ENCODE measurements at regions not wholly inside any gene's neighbourhood (a gene's known extent, or its start where the extent isn't known, plus 50 kb on each side); places are given as distances from the start of the nearest gene placed in this dataset.

- no peak for DNase-seq
Observed at GRCh38 chr7:118298771-118299170, 74.3 kb downstream of the ANKRD7 start.

DNA sequence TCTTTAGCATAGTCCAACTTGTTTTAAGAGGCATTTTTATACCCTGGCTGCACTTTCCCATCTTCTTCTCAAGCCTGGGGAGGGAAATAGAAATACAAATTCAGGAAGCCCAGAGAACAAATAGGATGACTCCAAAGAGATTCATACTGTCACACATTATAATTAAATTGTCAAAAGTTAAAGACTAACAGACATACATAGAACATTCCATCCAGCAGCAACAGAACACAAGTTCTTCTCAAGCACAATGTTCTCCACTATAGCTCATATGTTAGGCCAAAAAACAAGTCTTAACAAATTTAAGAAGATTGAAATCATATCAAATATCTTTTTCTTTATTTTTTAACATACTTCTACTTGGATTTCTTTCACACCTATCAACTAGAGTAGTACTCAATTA lies 75.7 kb downstream of the ANKRD7 start:
- DNase-seq, result no peak

DNA sequence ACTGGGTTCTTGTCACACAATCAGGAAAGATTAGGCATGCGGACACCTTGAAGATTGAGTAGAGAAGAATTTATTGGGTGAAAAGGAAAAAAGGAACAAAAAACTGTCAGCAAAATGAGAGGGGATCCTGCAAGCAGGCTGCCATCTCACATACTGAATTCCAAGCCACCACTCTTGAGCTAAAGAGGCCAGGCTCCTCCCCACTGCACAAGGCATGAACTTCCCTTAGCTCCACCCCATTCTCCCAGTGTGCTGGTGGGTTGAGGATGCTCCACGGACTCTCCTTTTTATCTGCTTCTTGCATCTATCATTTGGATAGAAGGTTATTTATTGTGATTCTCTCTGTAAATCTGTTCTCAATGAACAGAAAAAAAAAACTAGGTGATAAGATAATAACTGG lies 79.6 kb downstream of the ANKRD7 start:
- no peak for DNase-seq

DNA sequence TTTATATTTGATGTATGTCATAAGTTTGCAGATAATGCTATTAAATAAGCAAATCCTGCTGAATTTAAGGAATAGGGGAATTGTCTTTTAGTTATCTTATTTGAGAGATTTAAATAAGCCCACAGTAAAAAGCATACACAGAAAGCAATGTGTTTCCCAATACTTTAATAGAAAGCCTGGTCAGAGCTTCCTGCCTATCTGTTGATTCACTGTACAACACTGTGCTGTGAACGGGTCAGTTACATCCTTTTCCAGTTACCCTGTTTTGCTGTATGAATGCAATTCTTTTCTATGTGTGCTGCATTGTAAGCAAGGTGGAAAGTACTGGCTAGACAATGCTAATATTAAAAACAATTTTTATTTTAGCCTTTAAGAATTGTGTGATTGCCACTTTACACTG lies 81.2 kb downstream of the ANKRD7 start:
- DNase-seq, result no peak

DNA sequence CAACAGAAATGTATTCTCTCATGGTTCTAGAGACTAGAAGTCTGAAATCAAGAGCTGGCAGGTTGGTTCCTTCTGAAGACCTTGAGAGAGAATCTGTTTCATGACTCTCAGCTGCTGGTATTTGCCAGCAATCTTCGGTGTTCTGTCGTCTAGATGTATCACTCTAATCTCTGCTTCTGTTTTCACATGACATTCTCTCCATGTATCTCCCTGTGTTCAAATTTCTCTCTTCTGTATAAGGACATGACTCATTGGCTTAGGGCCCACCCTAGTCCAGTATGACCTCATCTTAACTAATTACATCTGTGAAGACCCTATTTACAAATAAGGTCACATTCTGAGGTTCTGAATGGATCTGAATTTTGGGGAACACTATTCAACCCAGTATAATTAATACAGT lies 82.3 kb downstream of the ANKRD7 start:
- no peak for DNase-seq

GRCh38 chr7:118311121-118311836 lies 86.8 kb downstream of the ANKRD7 start:
- no peak for DNase-seq

DNA sequence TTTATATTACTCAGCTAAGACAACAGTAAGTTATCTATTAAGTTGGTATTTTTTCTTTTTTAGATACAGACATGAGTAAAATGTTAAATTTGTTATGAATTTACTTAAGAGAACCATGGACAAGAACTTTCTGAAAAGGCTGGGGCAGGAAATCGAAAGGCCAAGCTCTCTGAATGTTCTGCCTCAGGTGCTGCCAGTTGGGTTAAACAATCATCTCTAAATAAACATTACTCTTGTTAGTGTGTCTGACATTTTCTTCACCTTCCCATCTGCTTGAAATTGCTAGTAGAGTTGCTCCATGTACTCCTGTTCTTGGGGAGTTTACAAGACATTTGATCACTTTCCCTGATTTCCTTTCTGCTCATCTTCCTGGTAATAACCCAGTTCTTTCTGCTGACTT lies 87.5 kb downstream of the ANKRD7 start:
- DNase-seq, result no peak

DNA sequence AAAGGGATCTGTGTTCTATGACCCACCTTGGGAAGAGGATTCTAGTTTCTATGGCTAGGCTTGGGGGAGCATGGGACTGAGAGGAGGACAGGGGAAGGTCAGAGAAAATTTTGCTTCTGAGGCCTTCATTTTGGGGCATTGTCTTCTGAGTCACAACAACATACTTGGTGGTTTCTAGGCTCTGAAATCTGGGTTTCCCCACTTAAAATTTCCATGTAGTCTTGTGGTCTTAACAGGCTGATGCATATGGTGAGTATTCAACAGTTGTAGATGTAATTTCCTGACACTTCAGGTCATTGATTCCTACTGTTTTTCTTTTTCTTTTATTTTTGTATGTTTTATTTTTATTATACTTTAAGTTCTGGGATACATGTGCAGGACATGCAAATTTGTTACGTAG lies 88.5 kb downstream of the ANKRD7 start:
- DNase-seq, result no peak

DNA sequence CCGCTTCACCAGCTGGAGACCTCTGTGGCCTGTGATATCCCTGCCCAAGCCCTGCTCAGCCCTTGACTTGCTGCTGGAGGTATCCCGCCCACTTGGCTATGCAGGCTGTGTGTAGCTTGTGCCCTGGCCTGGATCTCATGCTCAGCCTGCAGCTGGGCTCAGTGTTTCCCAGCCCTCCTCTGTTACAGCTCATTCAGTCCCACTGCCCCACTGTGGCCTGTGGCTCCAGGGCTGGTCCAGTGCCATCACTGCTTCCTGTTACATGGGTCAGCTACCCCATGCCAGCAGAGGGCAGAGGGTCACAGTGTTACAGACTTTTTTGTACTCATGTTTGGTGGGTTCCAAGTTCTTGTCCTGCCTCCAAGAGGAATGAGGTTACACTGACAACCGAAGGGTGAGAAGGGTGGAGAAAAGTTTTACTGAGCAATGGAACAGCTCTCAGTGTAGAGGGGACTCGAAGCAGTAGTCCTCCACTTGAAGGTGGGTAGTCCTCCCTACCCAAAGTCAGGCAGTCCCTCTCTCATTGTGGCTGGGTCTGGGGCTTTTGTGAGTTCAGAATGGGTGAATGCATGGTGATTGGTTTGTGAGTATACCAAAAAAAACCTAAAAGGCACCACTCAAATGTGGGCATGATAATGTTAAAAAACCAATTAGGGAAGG lies 100.4 kb downstream of the ANKRD7 start:
- no peak for DNase-seq

GRCh38 chr7:118325450-118325808 lies 100.9 kb downstream of the ANKRD7 start:
- DNase-seq, result no peak

GRCh38 chr7:118327174-118327573 lies 102.7 kb downstream of the ANKRD7 start:
- DNase-seq, result no peak

GRCh38 chr7:118328505-118329211 lies 104.2 kb downstream of the ANKRD7 start:
- DNase-seq, result no peak

DNA sequence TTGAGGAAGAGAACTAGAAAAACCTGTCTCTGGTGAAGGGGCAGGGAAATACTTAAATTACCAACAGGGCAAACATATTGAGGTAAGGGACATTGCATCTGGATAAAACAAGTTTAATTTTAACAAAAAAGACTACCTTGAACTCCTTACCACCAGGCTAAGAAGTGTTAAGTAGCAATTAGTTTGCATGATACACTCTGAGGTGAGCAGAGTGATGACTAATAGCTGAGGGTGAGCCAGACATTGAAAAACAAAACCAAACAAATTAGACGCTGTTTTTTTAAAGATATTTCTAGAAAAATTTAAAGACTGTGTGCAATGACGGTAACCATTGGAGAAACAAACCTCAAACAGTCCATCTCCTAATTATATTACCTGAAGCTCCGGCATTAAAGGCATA lies 105.9 kb downstream of the ANKRD7 start:
- no peak for DNase-seq

DNA sequence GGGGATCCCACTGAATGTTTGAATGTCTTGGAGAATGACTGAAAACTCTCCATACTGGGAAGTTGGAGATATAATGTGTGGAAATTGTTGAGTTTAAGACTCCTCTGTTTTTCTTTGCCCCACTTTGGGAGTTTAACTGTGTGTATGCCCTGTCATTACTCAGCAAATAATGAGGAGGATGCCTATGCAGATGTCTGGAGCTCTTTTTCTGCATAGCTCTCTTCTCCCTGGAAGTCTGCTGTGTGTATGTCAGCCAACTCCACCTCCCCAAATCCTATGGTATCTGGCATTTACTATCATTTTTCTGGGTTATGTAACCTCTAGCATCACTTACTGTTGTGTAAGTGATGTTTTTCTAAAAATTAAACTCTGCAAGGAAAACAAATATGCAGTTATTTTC lies 122.2 kb downstream of the ANKRD7 start:
- no peak for DNase-seq

GRCh38 chr7:118349604-118350003 lies 125.1 kb downstream of the ANKRD7 start:
- no peak for DNase-seq

DNA sequence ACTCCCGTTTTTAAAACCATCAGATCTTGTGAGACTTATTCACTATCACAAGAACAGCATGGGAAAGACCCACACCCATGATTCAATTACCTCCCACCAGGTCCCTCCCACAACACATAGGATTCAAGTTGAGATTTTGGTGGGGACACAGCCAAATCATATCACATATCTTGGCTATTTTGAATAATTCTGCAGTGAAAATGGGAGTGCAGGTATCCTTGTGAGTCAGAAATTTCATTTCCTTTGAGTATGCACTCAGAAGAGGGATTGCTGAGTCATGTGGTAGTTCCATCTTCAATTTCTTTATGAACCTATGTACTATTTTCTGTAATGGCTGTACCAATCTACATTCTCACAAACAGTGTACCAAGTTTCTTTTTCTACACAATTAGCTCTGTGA lies 125.8 kb downstream of the ANKRD7 start:
- no peak for DNase-seq

GRCh38 chr7:118352867-118353453 lies 128.5 kb downstream of the ANKRD7 start:
- no peak for DNase-seq

- DNase-seq, result no peak
Observed at GRCh38 chr7:118366363-118366762, 141.9 kb downstream of the ANKRD7 start.

DNA sequence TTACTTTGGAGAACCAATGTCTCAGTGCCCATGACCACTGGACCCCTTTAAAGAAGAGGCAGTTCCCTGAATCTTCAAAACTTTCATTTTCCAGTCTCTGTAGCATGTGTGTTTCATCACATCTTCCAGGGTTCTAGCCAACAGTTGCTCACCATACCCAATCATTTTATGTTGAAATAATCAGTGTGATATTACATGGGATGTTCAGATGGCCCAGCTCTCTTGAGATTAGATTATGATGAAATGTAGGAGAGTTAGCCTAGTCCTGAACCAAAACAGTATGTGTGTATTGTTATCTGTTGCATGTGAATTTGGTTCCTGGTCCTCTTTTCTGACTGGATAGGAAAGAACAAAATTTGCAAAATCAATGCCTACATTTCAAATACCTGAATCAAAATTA lies 144.5 kb downstream of the ANKRD7 start:
- DNase-seq, result no peak

GRCh38 chr7:118369987-118370386 lies 145.5 kb downstream of the ANKRD7 start:
- DNase-seq, result no peak

DNA sequence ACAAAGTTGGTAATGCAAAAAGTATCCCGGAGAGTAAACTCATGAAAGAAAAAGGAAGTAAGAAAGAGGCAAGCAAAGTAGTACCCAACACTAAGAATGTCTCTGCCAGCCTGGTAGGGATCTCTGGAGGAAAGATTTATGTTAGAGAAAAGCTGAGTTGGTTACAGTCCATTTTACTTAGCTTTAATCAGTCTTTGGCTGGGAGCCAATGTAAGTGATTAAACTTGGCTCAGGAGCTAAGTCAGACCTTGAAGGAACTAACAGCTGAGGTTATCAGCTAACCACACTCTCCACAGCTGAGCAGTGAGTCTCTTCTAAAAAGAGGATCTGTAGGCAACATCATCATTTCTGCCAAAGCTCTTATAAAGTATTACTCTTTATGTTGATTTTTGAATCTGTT lies 148.0 kb downstream of the ANKRD7 start:
- DNase-seq, result no peak

GRCh38 chr7:118389629-118390028 lies 165.1 kb downstream of the ANKRD7 start:
- no peak for DNase-seq

DNA sequence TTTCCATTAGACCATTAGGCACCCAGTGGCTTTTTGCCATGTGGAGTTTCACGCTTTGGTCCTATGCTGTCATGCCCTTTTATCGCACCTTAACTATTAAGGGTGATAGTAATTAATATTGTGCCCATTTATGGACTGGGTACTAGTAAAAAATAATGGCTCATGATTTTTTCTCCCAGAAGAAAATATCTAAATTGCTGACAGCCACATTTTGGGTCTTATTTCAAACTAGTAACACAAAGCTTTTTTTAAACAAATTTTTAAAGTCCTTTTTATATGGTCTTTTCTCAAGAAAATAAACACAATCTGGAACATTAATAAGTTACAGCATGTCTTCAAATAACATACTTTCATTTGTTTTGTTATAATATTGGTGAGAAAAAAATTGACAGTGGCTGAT lies 179.7 kb downstream of the ANKRD7 start:
- no peak for DNase-seq

- DNase-seq, result no peak
Observed at GRCh38 chr7:118418433-118418832, 193.9 kb downstream of the ANKRD7 start.

Measured in NCI-H2107 (cell line).